ENCODE measurements at regions not wholly inside any gene's neighbourhood (a gene's known extent, or its start where the extent isn't known, plus 50 kb on each side); places are given as distances from the start of the nearest gene placed in this dataset.

GRCh38 chr19:13693889-13694288 lies 70.4 kb upstream of the MRI1 start:
- TF ChIP-seq EP300 (IDR thresholded peaks at IDR 0.05) (no peak), POLR2A (IDR thresholded peaks at IDR 0.05) (no peak), POLR2AphosphoS5 (IDR thresholded peaks at IDR 0.05) (no peak)
- TF ChIP-seq, protein P1, sequence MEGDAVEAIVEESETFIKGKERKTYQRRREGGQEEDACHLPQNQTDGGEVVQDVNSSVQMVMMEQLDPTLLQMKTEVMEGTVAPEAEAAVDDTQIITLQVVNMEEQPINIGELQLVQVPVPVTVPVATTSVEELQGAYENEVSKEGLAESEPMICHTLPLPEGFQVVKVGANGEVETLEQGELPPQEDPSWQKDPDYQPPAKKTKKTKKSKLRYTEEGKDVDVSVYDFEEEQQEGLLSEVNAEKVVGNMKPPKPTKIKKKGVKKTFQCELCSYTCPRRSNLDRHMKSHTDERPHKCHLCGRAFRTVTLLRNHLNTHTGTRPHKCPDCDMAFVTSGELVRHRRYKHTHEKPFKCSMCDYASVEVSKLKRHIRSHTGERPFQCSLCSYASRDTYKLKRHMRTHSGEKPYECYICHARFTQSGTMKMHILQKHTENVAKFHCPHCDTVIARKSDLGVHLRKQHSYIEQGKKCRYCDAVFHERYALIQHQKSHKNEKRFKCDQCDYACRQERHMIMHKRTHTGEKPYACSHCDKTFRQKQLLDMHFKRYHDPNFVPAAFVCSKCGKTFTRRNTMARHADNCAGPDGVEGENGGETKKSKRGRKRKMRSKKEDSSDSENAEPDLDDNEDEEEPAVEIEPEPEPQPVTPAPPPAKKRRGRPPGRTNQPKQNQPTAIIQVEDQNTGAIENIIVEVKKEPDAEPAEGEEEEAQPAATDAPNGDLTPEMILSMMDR (IDR thresholded peaks at IDR 0.05), result no peak

All from suprapubic skin (tissue), 4 donors.